CD14-positive monocyte (primary cell): ENCODE measurements at regions not wholly inside any gene's neighbourhood (a gene's known extent, or its start where the extent isn't known, plus 50 kb on each side); places are given as distances from the start of the nearest gene placed in this dataset.
"Not testable (repeated sequence)": the region's sequence is repeated elsewhere in the genome, so short reads cannot be mapped to it uniquely, and the experiment has no call there.

Experiments
- DNase-seq, 3 donors: peaks; one replicate each; pipeline ENCODE4 v3.0.0-alpha.2; 2011 to 2022
- H2AFZ ChIP-seq: 2 replicates; pipeline ENCODE4 v1.6.0; 2012; ENCODE audit warnings: mild to moderate bottlenecking, low read depth, low read length, inconsistent platforms; ENCODE audit not compliant: insufficient read depth, poor library complexity, severe bottlenecking
- H3K27ac ChIP-seq, 2 donors: 1 replicate in 1 of 2; 2 replicates in 1 of 2; pipeline ENCODE4 v1.5.1; 2012 to 2013; ENCODE audit warnings: low read length in 2 of 2, control low read depth in 1 of 2, inconsistent platforms in 1 of 2, low read depth in 1 of 2, mild to moderate bottlenecking in 1 of 2
- H3K27me3 ChIP-seq, 2 donors: one replicate each; pipeline versions ENCODE4 v1.6.0 to v1.6.1; 2011 to 2013; ENCODE audit warnings: low read length in 2 of 2; ENCODE audit not compliant: control insufficient read depth in 2 of 2, insufficient read depth in 2 of 2
- H3K36me3 ChIP-seq, 2 donors: replicated peaks in 1 of 2; 1 replicate in 1 of 2; 2 replicates in 1 of 2; pipeline versions ENCODE4 v1.5.1 to v1.6.1; 2012 to 2013; ENCODE audit warnings: low read length in 2 of 2, control low read depth in 1 of 2, inconsistent platforms in 1 of 2, mild to moderate bottlenecking in 1 of 2; ENCODE audit not compliant: insufficient read depth in 2 of 2, control insufficient read depth in 1 of 2
- H3K4me1 ChIP-seq, 2 donors: 1 replicate in 1 of 2; 2 replicates in 1 of 2; pipeline versions ENCODE4 v1.5.1 to v1.6.1; 2012 to 2013; ENCODE audit warnings: low read length in 2 of 2, control low read depth in 1 of 2, inconsistent platforms in 1 of 2, mild to moderate bottlenecking in 1 of 2, moderate library complexity in 1 of 2; ENCODE audit not compliant: insufficient read depth in 2 of 2, control insufficient read depth in 1 of 2
- H3K4me2 ChIP-seq: replicated peaks from 2 replicates; pipeline ENCODE3; 2012; ENCODE audit warnings: low read length, moderate library complexity, mild to moderate bottlenecking; ENCODE audit not compliant: poor library complexity, severe bottlenecking; ENCODE audit errors: extremely low read depth
- H3K4me3 ChIP-seq, 3 experiments: fragments of 200-600 bp in 1 of 3; sonication (generic) in 1 of 3; replicated peaks in 1 of 3; 1 replicate in 2 of 3; 2 replicates in 1 of 3; pipeline ENCODE4 v1.5.1; 2011 to 2013; ENCODE audit warnings: low read length in 3 of 3, mild to moderate bottlenecking in 3 of 3, control low read depth in 2 of 3, low read depth in 2 of 3, inconsistent platforms in 1 of 3, moderate library complexity in 1 of 3
- H3K79me2 ChIP-seq: 2 replicates; pipeline ENCODE4 v1.6.0; 2012; ENCODE audit warnings: mild to moderate bottlenecking, control low read depth, inconsistent platforms, low read length, moderate library complexity; ENCODE audit not compliant: insufficient read depth
- H3K9ac ChIP-seq: 2 replicates; pipeline ENCODE4 v1.6.0; 2017; ENCODE audit warnings: low read length, mild to moderate bottlenecking; ENCODE audit not compliant: insufficient read depth, poor library complexity, severe bottlenecking
- H3K9me3 ChIP-seq, 2 donors: replicated peaks in 1 of 2; 1 replicate in 1 of 2; 2 replicates in 1 of 2; pipeline versions ENCODE4 v1.5.1 to v1.6.1; 2012 to 2013; ENCODE audit warnings: low read length in 2 of 2, control low read depth in 1 of 2; ENCODE audit not compliant: control insufficient read depth in 1 of 2, insufficient read depth in 1 of 2
- H4K20me1 ChIP-seq: 2 replicates; pipeline ENCODE4 v1.6.0; 2012; ENCODE audit warnings: mild to moderate bottlenecking, low read length, control low read depth, moderate library complexity; ENCODE audit not compliant: insufficient read depth
- H3K27ac Mint-ChIP-seq, 7 donors: one replicate each; pipeline ENCODE4 v1.8.0; 2020; ENCODE audit warnings: mild to moderate bottlenecking in 7 of 7, mixed read lengths in 7 of 7, moderate library complexity in 6 of 7, inconsistent platforms in 2 of 7
- H3K27me3 Mint-ChIP-seq, 3 donors: one replicate each; pipeline ENCODE4 v1.8.0; 2021 to 2022; ENCODE audit warnings: low read depth in 3 of 3, mild to moderate bottlenecking in 3 of 3, mixed read lengths in 3 of 3, moderate library complexity in 3 of 3, inconsistent platforms in 1 of 3
- H3K36me3 Mint-ChIP-seq, 2 donors: one replicate each; pipeline ENCODE4 v1.8.0; 2020; ENCODE audit warnings: mixed read lengths in 2 of 2, inconsistent platforms in 1 of 2, mild to moderate bottlenecking in 1 of 2
- H3K4me1 Mint-ChIP-seq: one replicate; pipeline ENCODE4 v1.8.0; 2020; ENCODE audit warnings: mild to moderate bottlenecking, mixed read lengths
- H3K4me3 Mint-ChIP-seq, 2 donors: one replicate each; pipeline ENCODE4 v1.8.0; 2020; ENCODE audit warnings: mild to moderate bottlenecking in 2 of 2, mixed read lengths in 2 of 2, moderate library complexity in 1 of 2
- H3K9me3 Mint-ChIP-seq, 7 donors: one replicate each; pipeline ENCODE4 v1.8.0; 2020 to 2022; ENCODE audit warnings: mixed read lengths in 7 of 7, mild to moderate bottlenecking in 6 of 7, moderate library complexity in 6 of 7, inconsistent platforms in 2 of 7
- CTCF ChIP-seq: fragments of 200-600 bp; IDR thresholded peaks from one replicate; pipeline ENCODE4 v1.8.0; 2022; ENCODE audit warnings: antibody characterized with exemption, mild to moderate bottlenecking
- WGBS: methylation state at CpG from one replicate; pipeline ENCODE4 v1.1.5; 2013; ENCODE audit warnings: missing lambda C conversion rate; ENCODE audit not compliant: insufficient coverage; 5-methylcytosine and 5-hydroxymethylcytosine counted together
- intact Hi-C, 2 donors: fragments of 100-400 bp; cut with micrococcal nuclease; formaldehyde crosslinking; loops; one replicate each; pipeline versions ENCODE4 v1.15.0 to v1.15.1; 2023

- WGBS, result 90% methylated on average over 5 of the region's 10 CpGs
- peaks cover 4 to 24% (median 16%) of the 10 kb centered on the region in 3 donors for H3K27me3 Mint-ChIP-seq
- Histone ChIP-seq H3K9ac (no peak overlapping the region), H3K27ac (no peak overlapping the region), H3K36me3 (no peaks in the 10 kb centered on the region), H3K4me2 (no peak overlapping the region), H3K27me3 (peaks cover 0 to 12% of the 10 kb centered on the region in 2 donors), H2AFZ (no peak overlapping the region), H3K79me2 (no peaks in the 10 kb centered on the region), H3K4me1 (peaks cover 26 to 27% of the 10 kb centered on the region in 2 donors), H4K20me1 (no peaks in the 10 kb centered on the region), H3K9me3 (peaks cover 18 to 19% of the 10 kb centered on the region in 2 donors), H3K4me3 (no peak overlapping the region)
- H3K9me3 Mint-ChIP-seq, result peaks cover 20 to 26% (median 24%) of the 10 kb centered on the region in 7 donors
- peaks cover 27% of the 10 kb centered on the region for H3K4me1 Mint-ChIP-seq
- no peak overlapping the region for H3K27ac Mint-ChIP-seq
- TF ChIP-seq CTCF, result no peak
- H3K36me3 Mint-ChIP-seq, result peaks cover 22 to 32% of the 10 kb centered on the region in 2 donors
- no peak for DNase-seq
- intact Hi-C loops, result no loop called here
- H3K4me3 Mint-ChIP-seq, result no peak overlapping the region
These were observed 65.5 kb upstream of the HGFAC start for GRCh38 chr4:3376266-3376665.

GRCh38 chr4:3377557-3377956 lies 64.2 kb upstream of the HGFAC start:
- peaks cover 16% of the 10 kb centered on the region in 2 donors for H3K4me1 ChIP-seq
- peaks cover 0 to 3% of the 10 kb centered on the region in 2 donors for H3K27me3 ChIP-seq
- Mint-ChIP-seq H3K36me3 (peaks cover 19 to 30% of the 10 kb centered on the region in 2 donors), H3K27ac (no peak overlapping the region), H3K9me3 (peaks cover 22 to 30% (median 27%) of the 10 kb centered on the region in 7 donors), H3K4me1 (peaks cover 22% of the 10 kb centered on the region), H3K27me3 (peaks cover 0 to 14% (median 9%) of the 10 kb centered on the region in 3 donors), H3K4me3 (no peak overlapping the region)
- H4K20me1 ChIP-seq, result no peaks in the 10 kb centered on the region
- DNase-seq, result no peak
- H3K4me2 ChIP-seq, result no peak overlapping the region
- H3K36me3 ChIP-seq, result no peaks in the 10 kb centered on the region
- H2AFZ ChIP-seq, result no peak overlapping the region
- intact Hi-C loops, result no loop called here
- no peak overlapping the region for H3K27ac ChIP-seq
- no peaks in the 10 kb centered on the region for H3K79me2 ChIP-seq
- WGBS, result 100% methylated on average over 1 of the region's 6 CpGs
- no peak overlapping the region for H3K9ac ChIP-seq
- H3K9me3 ChIP-seq, result peaks cover 20% of the 10 kb centered on the region in 2 donors
- TF ChIP-seq CTCF, result no peak
- no peak overlapping the region for H3K4me3 ChIP-seq

GRCh38 chr4:3380336-3380735 lies 61.4 kb upstream of the HGFAC start:
- H3K79me2 ChIP-seq, intact Hi-C loops, DNase-seq: not testable (repeated sequence)

More at GRCh38 chr4:3380336-3380735, 61.4 kb upstream of the HGFAC start:
- not testable (repeated sequence) for H2AFZ ChIP-seq, H4K20me1 ChIP-seq, H3K27me3 ChIP-seq, H3K9ac ChIP-seq, H3K27me3 Mint-ChIP-seq, H3K36me3 ChIP-seq, H3K4me2 ChIP-seq, H3K27ac ChIP-seq, H3K4me3 Mint-ChIP-seq, H3K4me3 ChIP-seq
- 100% methylated on average over 1 of the region's 3 CpGs for WGBS
- Mint-ChIP-seq H3K4me1 (peaks cover 22% of the 10 kb centered on the region), H3K36me3 (peaks cover 13 to 23% of the 10 kb centered on the region in 2 donors), H3K9me3 (peaks cover 22 to 30% (median 25%) of the 10 kb centered on the region in 7 donors), H3K27ac (peak overlapping the region in 1 of 7 donors; percentile 81)
- peaks cover 18 to 19% of the 10 kb centered on the region in 2 donors for H3K4me1 ChIP-seq
- peaks cover 20% of the 10 kb centered on the region in 2 donors for H3K9me3 ChIP-seq
